ENCODE measurements at regions not wholly inside any gene's neighbourhood (a gene's known extent, or its start where the extent isn't known, plus 50 kb on each side); places are given as distances from the start of the nearest gene placed in this dataset.

DNA sequence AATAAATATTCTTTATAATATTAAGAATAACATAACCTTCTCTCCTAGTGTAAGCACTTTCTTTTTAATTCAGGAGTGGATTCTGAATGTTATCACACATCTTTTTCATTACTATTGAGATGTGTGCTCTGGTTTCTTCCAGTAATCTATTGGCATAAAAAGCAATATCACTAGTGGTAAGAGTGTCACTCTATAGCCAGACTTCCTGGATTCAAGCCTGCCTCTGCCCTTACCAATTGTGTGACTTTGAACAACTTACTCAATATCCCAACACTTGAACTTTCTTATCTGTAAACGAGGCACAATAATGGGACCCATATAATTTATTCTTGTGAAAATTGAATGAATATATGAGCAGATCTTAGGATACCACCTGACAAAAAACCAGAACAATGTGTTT is 71.0 kb downstream of the SEM1 start:
- no peaks in the 10 kb centered on the region for H3K9me3 ChIP-seq (ENCODE audit: severe bottlenecking)
- no peaks in the 10 kb centered on the region for H3K27me3 ChIP-seq (ENCODE audit: insufficient read depth, low read depth, severe bottlenecking)
- H3K27ac ChIP-seq, result no peak overlapping the region
- no peaks in the 10 kb centered on the region for H3K36me3 ChIP-seq
- TF ChIP-seq, protein P1, sequence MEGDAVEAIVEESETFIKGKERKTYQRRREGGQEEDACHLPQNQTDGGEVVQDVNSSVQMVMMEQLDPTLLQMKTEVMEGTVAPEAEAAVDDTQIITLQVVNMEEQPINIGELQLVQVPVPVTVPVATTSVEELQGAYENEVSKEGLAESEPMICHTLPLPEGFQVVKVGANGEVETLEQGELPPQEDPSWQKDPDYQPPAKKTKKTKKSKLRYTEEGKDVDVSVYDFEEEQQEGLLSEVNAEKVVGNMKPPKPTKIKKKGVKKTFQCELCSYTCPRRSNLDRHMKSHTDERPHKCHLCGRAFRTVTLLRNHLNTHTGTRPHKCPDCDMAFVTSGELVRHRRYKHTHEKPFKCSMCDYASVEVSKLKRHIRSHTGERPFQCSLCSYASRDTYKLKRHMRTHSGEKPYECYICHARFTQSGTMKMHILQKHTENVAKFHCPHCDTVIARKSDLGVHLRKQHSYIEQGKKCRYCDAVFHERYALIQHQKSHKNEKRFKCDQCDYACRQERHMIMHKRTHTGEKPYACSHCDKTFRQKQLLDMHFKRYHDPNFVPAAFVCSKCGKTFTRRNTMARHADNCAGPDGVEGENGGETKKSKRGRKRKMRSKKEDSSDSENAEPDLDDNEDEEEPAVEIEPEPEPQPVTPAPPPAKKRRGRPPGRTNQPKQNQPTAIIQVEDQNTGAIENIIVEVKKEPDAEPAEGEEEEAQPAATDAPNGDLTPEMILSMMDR (IDR thresholded peaks at IDR 0.05; ENCODE audit: low read depth, low read length), result no peak
- no peak overlapping the region for H3K4me3 ChIP-seq (ENCODE audit: low read depth, low read length)
- DNase-seq, result no peak

DNA sequence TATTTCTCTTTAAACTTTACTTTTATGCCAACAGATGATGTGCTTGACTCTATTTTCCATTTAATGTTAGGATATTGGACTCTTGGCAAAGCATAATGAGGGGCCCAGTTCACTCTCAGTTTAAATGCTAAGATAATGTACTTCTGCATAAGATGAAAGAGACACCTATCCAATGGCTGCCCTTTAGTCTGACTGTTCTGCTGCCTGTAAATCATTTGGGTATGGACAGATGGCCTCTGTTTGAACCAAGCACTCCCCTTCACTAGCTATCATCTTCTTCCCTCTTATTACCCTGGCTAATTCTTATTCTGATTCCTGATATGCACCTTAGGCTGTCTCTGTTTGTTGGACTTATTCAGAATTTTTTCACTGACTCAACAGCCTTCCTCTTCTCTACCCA is 72.1 kb downstream of the SEM1 start:
- DNase-seq, result no peak
- Histone ChIP-seq H3K9me3 (ENCODE audit: severe bottlenecking) (no peaks in the 10 kb centered on the region), H3K36me3 (no peaks in the 10 kb centered on the region), H3K27ac (no peak overlapping the region), H3K4me3 (ENCODE audit: low read depth, low read length) (no peak overlapping the region), H3K27me3 (ENCODE audit: insufficient read depth, low read depth, severe bottlenecking) (no peaks in the 10 kb centered on the region)
- TF ChIP-seq, protein P1 (IDR thresholded peaks at IDR 0.05; ENCODE audit: low read depth, low read length), result no peak

GRCh38 chr7:96636979-96637378 is 72.7 kb downstream of the SEM1 start:
- H3K4me3 ChIP-seq (ENCODE audit: low read depth, low read length), result no peak overlapping the region
- H3K27me3 ChIP-seq (ENCODE audit: insufficient read depth, low read depth, severe bottlenecking), result no peaks in the 10 kb centered on the region
- H3K9me3 ChIP-seq (ENCODE audit: severe bottlenecking), result no peaks in the 10 kb centered on the region
- no peaks in the 10 kb centered on the region for H3K36me3 ChIP-seq
- TF ChIP-seq, protein P1 (IDR thresholded peaks at IDR 0.05; ENCODE audit: low read depth, low read length), result no peak
- DNase-seq, result no peak
- no peak overlapping the region for H3K27ac ChIP-seq

DNA sequence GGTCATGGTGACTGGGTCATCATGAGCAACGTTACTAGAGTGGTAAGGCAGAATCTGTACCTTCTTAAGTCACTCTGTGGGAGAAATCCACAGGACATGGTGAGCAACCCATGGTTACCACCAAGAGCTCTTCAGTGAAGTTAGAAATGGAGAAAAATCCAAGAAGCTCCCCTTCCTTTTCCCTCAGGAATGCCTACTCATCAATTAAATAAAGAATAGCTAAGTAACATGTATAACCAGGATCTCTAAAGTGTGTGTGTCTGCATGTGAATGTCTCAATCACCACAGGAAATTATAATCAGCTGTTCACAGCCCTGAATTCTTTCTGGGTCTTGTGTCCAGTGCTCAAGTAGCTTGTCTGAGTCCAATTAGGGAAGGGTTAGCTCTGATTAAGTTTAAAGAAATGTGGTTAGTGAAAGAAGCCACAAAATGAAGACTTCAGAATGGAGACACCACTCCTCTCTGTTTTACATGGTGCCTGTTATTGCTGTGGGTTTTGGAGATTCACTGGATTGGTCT is 73.2 kb downstream of the SEM1 start:
- no peak overlapping the region for H3K27ac ChIP-seq
- TF ChIP-seq, protein P1 (IDR thresholded peaks at IDR 0.05; ENCODE audit: low read depth, low read length), result no peak
- no peaks in the 10 kb centered on the region for H3K27me3 ChIP-seq (ENCODE audit: insufficient read depth, low read depth, severe bottlenecking)
- no peak overlapping the region for H3K4me3 ChIP-seq (ENCODE audit: low read depth, low read length)
- no peaks in the 10 kb centered on the region for H3K36me3 ChIP-seq
- no peaks in the 10 kb centered on the region for H3K9me3 ChIP-seq (ENCODE audit: severe bottlenecking)
- no peak for DNase-seq

DNA sequence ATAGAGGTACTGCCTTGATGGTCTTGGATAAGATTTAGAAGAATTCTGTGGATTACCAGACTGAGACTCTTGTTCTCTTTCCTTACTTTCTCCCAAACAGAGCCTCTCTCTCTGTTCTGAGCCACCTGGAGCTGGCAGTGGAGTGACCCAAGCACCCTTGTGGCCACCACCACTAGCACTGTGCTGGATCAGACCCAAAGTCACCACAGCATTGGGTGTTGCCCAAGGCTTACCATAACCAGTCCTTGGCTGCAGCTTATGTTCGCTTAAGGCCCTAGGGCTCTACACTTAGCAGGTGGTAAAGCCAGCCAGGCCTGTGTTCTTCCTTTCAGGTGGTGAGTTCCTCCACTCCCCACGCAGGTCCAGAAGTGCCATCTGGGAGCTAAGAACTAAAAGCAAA is 79.8 kb downstream of the SEM1 start:
- TF ChIP-seq, protein P1 (IDR thresholded peaks at IDR 0.05; ENCODE audit: low read depth, low read length), result no peak
- H3K9me3 ChIP-seq (ENCODE audit: severe bottlenecking), result no peaks in the 10 kb centered on the region
- no peaks in the 10 kb centered on the region for H3K27me3 ChIP-seq (ENCODE audit: insufficient read depth, low read depth, severe bottlenecking)
- H3K36me3 ChIP-seq, result no peaks in the 10 kb centered on the region
- no peak overlapping the region for H3K27ac ChIP-seq
- no peak for DNase-seq
- no peak overlapping the region for H3K4me3 ChIP-seq (ENCODE audit: low read depth, low read length)

DNA sequence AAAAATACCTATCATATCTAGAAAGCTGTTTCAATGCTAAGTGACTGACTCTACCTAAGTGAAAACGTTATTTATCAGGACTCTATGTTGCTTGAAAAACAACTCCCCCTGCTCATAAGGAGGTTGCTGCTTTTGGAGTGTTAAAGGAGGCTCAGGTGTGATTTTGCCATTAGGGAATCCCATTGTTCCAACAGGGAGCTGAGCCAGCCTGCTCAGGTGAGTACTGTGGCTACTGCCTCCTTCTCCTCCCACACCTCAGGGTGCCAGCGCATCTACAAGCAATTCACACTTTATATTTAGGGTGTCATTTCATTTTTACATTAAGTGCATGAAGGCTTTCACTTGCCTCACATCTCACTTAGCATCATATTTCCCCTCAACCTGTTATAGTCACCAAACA is 84.7 kb downstream of the SEM1 start:
- no peaks in the 10 kb centered on the region for H3K27me3 ChIP-seq (ENCODE audit: insufficient read depth, low read depth, severe bottlenecking)
- no peak overlapping the region for H3K4me3 ChIP-seq (ENCODE audit: low read depth, low read length)
- TF ChIP-seq, protein P1 (IDR thresholded peaks at IDR 0.05; ENCODE audit: low read depth, low read length), result no peak
- H3K9me3 ChIP-seq (ENCODE audit: severe bottlenecking), result no peaks in the 10 kb centered on the region
- no peaks in the 10 kb centered on the region for H3K36me3 ChIP-seq
- no peak for DNase-seq
- no peak overlapping the region for H3K27ac ChIP-seq

Measured in WERI-Rb-1 (cell line).